ENCODE measurements at regions not wholly inside any gene's neighbourhood (a gene's known extent, or its start where the extent isn't known, plus 50 kb on each side); places are given as distances from the start of the nearest gene placed in this dataset.

DNA sequence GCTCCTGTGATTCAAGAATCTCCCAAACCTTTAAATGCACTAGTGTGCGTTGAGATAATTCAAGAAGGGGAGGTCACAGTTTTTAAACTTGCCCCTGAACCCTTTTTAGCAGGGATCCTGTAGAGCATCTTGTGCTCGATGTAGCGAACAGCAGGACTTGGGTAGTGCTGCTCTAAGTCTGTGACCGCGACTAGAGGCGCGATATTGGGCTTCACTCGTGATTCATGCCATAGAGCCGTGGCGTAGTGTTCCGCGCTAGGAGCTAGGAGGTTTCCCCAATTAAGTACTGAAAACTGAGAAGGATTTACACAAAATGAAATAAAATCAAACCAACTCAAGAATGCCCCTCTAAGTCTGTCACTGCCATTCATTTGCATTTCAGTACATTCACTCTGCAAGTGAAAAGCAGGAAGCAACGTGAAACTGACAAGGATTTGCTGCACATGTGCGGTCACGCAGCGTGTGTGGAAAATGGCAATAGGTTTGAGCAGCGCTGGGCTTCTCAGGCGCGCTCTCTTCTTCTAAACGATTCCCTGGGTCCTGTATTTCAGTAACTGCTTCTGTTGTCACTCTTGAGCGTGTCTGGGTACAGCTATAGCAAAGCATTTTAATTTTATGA is 1135.9 kb upstream of the WWC1 start:
- no peak for DNase-seq (ENCODE audit: low read depth in 2 of 3, low spot score in 2 of 3)

DNA sequence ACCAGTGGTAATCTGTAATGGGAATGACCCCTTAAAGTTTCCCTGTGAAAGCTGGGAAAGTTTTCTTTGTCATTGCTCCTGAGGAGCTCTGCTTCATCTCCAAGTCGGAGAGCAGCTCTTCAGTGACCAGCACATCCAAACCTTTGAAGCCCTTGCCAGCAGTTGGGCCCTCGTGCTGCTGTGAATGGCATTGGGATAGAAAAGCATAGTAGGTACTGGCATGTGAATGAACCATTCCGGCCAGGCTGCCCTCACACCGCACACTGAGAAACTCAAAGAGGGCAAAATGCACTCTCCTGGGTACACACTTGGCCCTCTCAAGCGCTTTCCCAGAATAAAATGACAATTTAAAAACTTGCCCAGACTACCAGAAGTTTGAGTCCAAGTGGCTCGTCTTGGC is 1135.0 kb upstream of the WWC1 start:
- no peak for DNase-seq (ENCODE audit: low read depth in 2 of 3, low spot score in 2 of 3)

DNA sequence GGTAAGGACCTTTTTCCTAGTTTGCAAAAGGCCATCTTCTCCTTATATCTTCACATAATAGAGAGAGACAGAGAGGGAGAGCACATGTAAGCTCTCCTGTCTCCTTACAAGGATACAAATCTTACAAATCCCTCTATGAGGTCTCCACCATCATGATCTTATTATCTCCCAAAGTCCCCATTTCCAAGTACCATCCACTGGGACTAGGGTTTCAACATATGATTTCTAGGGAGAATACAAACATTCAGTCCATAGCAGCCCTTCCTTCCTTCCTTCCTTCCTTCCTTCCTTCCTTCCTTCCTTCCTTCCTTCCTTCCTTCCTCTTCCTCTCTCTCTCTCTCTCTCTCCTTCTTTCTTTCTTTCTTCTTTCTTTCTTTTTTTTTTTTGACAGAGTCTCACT is 1132.9 kb upstream of the WWC1 start:
- DNase-seq (ENCODE audit: low read depth in 2 of 3, low spot score in 2 of 3), result no peak

DNA sequence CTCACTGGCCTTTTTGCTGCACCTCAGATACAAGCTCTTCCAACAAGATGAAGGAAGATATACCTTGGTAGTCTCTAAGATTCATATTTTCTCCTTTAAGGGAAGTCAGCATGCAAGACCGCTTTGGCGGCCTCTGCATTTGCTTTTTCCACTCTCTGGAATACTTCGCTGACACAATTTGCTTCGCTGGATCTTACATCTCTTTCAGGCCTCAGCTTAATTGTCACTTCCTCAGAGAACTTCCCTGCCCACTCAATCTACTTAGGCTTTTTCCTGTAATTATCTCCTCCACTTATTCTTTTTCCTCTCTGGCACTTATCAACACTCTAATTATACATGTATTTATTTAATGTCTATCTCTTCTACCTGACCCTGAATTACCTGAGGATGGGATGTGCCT is 1131.1 kb upstream of the WWC1 start:
- DNase-seq (ENCODE audit: low read depth in 2 of 3, low spot score in 2 of 3), result no peak

DNA sequence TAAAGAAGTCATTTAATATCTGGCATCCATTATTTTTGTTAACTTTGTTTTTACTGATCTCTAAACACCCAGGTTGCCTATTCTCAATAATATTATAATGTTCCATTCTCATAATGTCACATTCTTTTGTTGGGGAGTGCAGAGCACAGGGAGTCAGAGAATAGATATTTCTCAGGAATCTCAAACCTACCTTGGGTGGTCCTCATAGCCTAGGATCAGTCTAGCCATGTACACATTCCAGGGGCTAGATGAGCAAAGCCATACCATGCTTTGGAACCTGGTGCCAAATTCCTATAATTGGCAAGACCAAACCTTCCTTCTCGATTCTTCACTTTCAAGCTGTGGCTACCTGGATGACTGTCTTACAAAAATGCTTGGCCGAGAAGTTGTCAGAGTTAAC is 1124.7 kb upstream of the WWC1 start:
- DNase-seq (ENCODE audit: low read depth in 2 of 3, low spot score in 2 of 3), result no peak

DNA sequence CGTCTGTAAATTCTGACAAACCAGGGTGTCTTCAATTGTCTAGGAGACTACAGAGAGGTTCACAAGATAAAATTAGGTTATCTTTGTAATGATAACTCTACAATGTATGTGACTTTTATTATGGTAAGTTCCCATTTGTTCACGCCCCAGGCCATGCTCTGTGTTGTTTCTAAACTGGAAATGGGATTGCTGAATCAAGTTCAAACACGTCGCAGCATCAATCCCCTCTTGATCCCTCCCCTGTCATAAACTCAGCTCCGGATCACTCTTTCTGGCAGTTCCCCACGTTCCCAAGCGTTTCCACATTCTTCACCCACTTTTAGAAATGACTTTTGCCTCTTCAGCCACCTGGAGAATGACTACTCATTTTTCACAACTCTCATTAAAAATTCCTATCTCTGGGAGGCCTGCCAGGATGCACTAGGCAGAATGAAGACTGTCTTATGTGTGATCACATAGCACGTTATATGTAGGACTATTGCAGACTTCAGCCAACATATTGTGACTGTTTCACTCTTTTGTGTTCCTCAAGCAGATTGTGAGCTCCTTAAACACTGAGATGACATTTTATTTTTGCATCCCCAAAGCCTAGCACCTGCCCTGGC is 1124.2 kb upstream of the WWC1 start:
- DNase-seq (ENCODE audit: low read depth in 2 of 3, low spot score in 2 of 3), result no peak

DNA sequence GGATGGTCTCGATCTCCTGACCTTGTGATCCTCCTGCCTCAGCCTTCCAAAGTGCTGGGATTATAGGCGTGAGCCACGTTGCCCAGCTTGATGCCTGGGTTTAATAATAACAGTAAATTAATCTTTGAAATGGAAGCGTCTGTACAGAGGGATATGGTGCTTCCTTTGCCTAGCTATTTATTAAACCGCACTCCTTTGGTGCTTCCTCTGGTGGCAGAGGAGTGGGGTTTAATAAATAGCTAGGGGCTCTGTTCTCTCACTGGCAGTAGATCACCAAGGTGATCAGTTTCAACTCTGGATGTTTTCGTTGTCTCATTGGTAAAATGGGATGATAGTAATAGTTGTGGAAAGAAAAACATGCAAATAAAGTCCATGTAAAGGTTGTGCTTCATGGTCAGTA is 1122.5 kb upstream of the WWC1 start:
- no peak for DNase-seq (ENCODE audit: low read depth in 2 of 3, low spot score in 2 of 3)

DNA sequence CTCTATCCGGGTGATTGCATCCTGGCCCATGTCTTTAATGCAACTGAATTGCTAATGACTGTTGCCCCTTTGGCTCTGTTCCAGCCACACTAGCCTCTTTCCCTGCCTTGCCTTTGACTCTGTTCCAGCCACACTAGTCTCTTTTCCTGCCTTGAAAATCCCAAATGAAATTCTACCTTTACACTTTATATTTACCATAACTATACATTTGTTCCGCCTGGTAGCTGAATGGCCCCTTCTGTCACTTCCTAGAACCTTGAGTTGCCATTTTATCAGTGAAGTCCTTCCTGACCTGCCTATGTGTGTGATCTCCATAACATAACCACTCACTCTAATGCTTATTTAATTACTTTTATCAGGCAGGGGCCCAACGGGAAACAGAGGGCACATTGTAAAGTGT is 1120.4 kb upstream of the WWC1 start:
- DNase-seq (ENCODE audit: low read depth in 2 of 3, low spot score in 2 of 3), result no peak

DNA sequence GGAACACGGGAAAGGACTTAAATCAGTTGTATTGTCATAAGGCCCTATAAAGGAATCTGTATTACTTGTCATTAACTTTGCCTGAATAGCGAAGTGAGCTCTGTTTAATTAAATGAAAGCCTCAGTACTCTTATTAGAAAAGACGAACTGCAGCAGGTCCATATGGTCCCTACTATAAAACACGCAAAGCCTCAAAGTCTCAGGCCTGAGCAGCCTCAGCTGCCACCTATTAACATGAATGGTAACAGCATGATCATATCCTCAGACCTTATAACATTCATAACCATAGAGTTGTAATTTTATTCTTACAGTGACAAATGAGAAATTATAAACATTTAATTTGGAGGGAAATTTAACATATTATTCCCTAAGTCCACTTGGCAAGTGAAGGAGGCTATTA is 1113.7 kb upstream of the WWC1 start:
- DNase-seq (ENCODE audit: low read depth in 2 of 3, low spot score in 2 of 3), result no peak

DNA sequence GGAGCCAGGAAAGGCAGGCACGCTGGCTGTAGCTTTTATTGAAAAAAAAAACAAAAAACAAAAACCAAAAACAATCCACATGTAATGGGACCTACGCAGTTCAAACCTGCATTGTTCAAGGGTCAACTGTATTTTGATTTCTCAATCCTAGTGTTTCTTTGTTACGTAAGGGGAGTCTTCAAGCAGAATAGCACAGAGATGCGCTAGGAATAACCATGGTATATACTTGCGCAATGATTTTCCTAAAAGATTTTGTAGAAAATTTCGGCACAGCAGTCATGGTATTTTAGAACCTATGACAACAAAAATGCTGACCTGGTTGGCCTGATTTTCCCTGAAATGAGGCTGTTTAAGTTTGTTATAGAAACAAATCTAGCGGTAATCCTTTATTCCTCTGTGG is 1110.5 kb upstream of the WWC1 start:
- DNase-seq (ENCODE audit: low read depth in 2 of 3, low spot score in 2 of 3), result no peak

DNA sequence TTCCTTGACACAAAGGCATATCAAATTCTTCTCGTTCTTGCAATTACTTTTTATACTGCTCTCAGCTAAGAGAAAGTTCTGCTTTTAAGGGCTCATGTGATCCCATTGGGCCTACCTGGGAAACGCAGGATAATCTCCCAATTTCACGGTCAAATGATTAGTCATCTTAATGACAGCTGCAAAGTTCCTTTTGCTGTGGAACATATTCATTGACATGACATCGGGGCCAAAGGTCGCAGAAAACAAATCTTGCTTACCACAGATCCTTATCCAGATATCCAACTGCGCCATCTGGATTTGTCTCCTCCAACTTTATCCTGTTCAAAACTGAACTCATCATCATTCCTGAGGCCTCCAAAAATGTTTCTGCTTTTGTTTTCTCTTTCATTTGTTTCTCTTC is 1085.6 kb upstream of the WWC1 start:
- DNase-seq (ENCODE audit: low read depth in 2 of 3, low spot score in 2 of 3), result no peak

DNA sequence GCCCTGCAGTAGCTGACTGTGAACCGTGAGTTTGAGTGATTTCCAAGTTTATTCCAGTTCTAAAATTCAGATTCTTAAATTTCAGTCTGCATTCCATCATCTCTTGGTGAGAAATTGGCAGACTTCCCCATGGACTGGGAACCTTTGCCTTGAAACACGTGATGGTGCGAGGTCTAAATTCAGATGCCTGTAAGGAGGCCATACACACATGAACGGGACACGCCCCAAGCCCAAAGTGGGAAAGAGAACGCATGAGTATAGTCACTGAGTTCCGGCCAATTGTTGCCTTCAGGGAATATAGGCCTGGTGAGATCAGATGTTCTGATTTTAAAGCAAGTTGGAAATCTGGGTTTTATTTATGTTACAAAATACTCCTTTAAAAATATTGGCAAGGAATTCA is 1084.4 kb upstream of the WWC1 start:
- DNase-seq (ENCODE audit: low read depth in 2 of 3, low spot score in 2 of 3), result no peak

DNA sequence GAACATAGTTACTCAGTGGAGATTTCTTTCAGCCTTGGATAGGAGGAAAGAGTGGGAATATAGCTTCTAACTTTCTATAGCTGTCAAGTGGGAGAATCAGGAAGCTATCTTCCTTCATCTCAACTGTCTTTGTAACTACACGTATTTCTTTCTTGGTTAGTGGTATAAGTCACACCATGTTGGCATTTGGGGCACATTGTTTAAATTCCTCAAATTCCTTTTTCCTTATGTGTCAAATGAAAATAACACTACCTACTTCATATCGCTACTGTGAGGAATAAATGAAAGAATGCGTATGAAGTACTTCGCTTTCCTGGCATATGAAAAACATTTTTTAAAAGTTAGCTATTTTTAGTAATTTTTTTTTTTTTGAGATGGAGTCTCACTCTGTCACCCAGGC is 1082.5 kb upstream of the WWC1 start:
- DNase-seq (ENCODE audit: low read depth in 2 of 3, low spot score in 2 of 3), result no peak

DNA sequence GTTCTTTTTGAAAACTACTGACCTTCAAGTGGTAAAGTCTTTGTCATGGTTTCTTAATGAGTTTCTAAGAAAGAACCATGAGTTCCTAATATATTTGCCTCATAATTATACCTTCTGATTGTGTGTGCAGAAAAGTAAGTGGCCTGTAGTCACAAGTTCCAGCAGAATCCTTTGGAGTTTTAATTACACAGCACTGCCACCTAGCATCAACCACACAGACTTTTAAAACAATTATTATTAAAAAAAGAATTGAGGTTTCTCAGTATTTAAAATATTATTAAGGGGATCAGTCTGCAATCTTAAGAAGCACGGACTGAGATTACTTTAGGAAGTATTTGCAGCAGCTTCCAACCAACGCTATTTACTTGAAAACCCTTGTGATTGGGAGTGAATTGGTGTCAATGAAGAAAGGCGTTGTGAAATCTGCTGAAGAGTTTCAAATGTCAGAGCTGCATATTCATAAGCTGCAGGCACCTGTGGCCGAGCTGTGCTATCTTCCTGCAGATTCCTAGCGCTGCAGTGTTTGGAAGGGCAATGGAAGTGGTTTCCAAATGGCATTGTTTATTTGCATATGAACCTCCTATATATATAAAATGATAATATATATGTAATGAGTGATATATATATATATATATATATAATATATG is 1074.2 kb upstream of the WWC1 start:
- DNase-seq (ENCODE audit: low read depth in 2 of 3, low spot score in 2 of 3), result no peak

DNA sequence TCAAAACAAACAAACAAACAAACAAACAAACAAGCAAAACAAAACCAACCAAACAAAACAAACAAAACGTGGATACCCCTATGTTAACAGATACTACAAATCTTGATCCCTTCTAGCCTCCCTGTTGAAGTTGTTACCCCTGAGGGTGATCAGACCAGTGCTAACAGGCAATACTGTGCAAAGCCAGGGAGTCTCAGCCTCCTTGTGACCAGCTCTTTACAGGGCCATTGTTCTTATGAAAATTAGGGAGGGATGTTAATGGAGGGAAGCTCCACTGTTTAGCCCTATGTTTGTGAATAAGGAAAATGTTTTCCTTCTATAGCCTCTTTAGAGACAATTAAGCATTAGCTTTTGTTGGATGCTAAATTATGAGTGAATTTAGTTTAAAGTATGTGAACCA is 1072.1 kb upstream of the WWC1 start:
- no peak for DNase-seq (ENCODE audit: low read depth in 2 of 3, low spot score in 2 of 3)

DNA sequence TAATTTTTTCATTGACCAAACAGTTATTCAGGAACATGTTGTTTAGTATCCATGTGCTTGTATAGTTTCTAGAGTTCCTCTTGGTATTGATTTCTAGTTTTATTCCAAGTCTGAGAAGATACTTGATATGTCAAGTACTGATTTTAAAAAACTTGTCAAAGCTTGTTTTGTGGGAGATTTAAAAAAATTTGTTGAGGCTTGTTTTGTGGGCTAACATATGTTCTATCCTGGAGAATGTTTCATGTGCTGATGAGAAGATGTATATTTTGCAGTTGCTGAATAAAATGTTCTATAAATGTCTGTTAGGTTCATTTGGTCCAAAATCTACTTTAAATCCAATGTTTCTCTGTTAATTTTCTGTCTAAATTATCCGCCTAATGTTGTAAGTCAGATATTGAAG is 1065.1 kb upstream of the WWC1 start:
- DNase-seq (ENCODE audit: low read depth in 2 of 3, low spot score in 2 of 3), result no peak

DNA sequence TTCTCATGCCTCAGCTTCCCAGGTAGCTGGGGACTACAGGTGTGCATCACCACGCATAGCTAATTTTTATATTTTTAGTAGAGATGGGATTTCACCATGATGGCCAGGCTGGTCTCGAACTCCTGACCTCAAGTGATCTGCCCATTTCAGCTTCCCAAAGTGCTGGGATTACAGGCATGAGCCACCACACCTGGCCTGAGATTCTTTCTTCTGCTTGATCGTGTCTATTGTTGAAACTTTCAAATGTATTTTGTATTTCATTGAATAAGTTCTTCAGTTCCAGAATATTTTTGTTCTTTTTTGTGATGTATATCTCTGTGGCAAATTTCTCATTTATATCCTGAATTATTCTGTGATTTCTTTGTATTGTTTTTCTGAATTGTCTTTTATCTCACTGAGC is 1063.3 kb upstream of the WWC1 start:
- no peak for DNase-seq (ENCODE audit: low read depth in 2 of 3, low spot score in 2 of 3)

DNA sequence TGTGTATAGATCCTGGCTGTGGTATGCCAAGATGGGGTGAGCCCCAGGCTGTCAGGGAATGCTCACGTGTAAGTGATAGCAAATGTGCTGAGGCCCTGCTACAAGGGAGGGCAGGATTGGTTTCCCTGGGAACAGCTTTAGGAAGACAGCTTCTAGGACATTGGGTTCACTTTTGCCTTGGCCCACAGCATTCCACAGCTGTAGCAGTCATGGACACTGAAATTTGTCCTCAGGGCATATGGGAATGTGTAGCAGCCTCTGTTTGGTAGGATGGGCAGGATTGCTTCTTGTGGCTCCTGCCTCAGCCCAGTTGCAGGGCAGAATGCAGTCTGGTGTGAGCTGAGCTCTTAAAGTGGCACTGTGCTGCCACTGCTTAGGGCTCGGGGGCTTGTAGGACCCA is 1061.7 kb upstream of the WWC1 start:
- DNase-seq (ENCODE audit: low read depth in 2 of 3, low spot score in 2 of 3), result no peak

DNA sequence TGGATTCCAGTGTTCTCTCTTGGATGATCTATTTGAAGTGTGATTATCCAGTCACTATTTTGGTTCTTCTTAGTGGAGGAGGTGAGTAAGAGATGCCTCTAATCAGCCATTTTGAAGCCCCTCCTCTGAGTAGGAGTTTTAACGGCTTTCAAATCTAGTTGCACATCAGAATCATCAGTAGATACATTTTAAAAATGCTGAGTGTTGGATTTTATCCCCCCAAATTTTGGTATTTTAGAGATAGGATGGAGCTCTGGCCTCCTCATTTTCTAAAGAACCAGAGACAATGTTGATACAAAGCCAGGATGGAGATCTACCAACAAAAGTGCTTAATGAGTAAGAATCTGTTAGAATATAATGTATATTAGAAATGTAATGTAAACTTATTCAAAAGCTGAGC is 1061.0 kb upstream of the WWC1 start:
- DNase-seq (ENCODE audit: low read depth in 2 of 3, low spot score in 2 of 3), result no peak

DNA sequence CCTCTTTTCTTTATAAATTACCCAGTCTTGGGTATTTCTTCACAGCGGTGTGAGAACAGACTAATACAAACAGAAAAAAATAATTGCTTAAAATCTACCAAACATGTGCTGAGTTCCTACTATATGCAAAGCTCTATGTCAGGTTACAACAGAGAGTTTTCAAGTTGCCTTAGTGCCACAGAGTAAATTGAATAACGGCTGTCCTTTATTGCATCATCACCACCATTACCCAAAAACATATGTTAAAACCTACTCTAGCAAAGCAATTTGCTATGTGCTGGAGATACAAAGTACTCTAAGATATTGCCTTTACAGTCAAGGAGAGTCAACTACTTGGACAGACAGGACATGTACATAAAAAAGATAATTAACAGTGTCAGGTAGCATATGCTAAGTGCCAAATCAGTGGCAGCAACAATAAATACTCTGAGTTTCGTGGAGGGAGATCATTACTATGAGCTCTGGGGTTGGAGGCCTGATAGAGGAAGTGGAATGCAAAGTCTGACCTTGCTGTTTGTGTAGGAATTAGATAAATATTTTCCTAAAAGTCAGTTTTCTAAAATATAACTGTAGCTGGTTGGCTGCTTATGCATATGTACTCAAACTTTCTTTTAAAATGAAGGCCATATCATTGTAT is 1058.7 kb upstream of the WWC1 start:
- no peak for DNase-seq (ENCODE audit: low read depth in 2 of 3, low spot score in 2 of 3)

DNA sequence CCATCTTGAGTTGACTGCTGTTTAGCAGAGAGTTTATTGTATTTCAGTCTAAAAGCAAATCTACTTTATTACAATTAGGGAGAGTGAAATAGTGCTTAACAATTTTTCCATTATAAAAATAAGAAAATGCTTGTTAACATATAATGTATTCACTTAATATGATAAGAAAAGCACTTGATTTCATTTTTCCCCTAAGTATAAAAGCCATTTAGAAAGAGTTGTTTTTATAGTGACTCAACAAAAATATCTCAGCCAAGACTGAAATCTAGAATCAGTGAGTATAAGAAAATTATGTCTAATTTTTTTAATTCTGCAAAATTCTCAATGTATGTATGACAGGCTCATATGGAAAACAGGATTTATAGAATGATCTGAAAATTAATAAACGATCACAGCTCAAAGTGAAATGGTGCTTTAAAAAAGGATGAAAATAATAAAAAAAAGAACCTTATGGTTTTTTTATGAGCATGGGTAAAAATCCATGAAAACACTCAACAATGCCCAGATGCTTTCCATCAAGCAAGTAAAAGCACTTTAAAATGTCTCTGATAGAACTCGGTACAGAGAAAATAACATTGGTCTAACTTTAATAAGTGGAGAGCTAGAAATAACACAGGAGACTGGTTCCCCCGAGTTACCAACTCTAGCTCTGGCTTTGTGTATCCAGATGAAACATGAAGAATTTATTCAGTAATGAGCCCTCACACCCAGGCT is 1057.8 kb upstream of the WWC1 start:
- DNase-seq (ENCODE audit: low read depth in 2 of 3, low spot score in 2 of 3), result no peak

All from hematopoietic multipotent progenitor cell (in vitro differentiated cells).